WERI-Rb-1 (cell line): ENCODE measurements at regions not wholly inside any gene's neighbourhood (a gene's known extent, or its start where the extent isn't known, plus 50 kb on each side); places are given as distances from the start of the nearest gene placed in this dataset.
A peak's percentile ranks its signal among the peaks of the same experiment; 100 is the strongest.

ENCODE experiments used
- DNase-seq: peaks from one replicate; pipeline ENCODE4 v3.0.0-alpha.2; 2020
- H3K27ac ChIP-seq: fragments of 250-450 bp; sonication (Bioruptor Pico); 2 replicates; pipeline ENCODE4 v1.5.1; 2020; ENCODE audit warnings: mild to moderate bottlenecking, moderate library complexity
- H3K27me3 ChIP-seq: fragments of 250-450 bp; sonication (Bioruptor Pico); 2 replicates; pipeline ENCODE4 v1.5.1; 2021; ENCODE audit warnings: mild to moderate bottlenecking, low read depth, moderate library complexity; ENCODE audit not compliant: insufficient read depth, severe bottlenecking
- H3K36me3 ChIP-seq: fragments of 250-450 bp; sonication (Bioruptor Pico); 2 replicates; pipeline ENCODE4 v1.5.1; 2020; ENCODE audit warnings: mild to moderate bottlenecking, moderate library complexity
- H3K4me3 ChIP-seq: 2 replicates; pipeline ENCODE4 v1.5.1; 2011; ENCODE audit warnings: low read depth, mild to moderate bottlenecking, control low read depth, low read length
- H3K9me3 ChIP-seq: fragments of 250-450 bp; sonication (Bioruptor Pico); 2 replicates; pipeline ENCODE4 v1.5.1; 2021; ENCODE audit warnings: mild to moderate bottlenecking, moderate library complexity; ENCODE audit not compliant: severe bottlenecking
- TF ChIP-seq, protein P1 (sequence below): IDR thresholded peaks from 2 replicates; pipeline ENCODE4 v1.5.1; 2011; ENCODE audit warnings: low read depth, mild to moderate bottlenecking, control low read depth, inconsistent platforms, low read length

DNA sequence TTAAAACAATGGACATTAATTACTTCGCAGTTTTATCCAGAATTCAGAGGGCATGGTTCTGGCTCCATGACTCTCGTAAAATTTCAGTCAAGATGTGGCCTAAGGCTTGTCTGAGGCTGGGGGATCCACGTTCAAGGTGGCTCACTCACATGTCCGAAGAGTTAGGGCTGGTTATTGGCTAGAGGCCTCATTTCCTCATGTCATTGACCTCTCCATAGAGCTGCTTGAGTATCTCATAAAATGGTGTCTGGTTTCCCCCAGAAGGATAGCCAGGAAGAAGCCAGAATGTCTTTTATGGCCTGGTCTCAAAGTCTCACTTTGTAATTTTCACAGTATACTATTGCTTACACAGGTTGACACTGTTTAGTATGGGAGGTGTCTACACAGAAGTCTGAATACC lies 67.3 kb upstream of the DCBLD2 start:
- Histone ChIP-seq H3K27ac (no peak overlapping the region), H3K36me3 (no peaks in the 10 kb centered on the region), H3K4me3 (no peak overlapping the region), H3K27me3 (no peaks in the 10 kb centered on the region), H3K9me3 (no peaks in the 10 kb centered on the region)
- TF ChIP-seq, protein P1, sequence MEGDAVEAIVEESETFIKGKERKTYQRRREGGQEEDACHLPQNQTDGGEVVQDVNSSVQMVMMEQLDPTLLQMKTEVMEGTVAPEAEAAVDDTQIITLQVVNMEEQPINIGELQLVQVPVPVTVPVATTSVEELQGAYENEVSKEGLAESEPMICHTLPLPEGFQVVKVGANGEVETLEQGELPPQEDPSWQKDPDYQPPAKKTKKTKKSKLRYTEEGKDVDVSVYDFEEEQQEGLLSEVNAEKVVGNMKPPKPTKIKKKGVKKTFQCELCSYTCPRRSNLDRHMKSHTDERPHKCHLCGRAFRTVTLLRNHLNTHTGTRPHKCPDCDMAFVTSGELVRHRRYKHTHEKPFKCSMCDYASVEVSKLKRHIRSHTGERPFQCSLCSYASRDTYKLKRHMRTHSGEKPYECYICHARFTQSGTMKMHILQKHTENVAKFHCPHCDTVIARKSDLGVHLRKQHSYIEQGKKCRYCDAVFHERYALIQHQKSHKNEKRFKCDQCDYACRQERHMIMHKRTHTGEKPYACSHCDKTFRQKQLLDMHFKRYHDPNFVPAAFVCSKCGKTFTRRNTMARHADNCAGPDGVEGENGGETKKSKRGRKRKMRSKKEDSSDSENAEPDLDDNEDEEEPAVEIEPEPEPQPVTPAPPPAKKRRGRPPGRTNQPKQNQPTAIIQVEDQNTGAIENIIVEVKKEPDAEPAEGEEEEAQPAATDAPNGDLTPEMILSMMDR: no peak
- DNase-seq: no peak

DNA sequence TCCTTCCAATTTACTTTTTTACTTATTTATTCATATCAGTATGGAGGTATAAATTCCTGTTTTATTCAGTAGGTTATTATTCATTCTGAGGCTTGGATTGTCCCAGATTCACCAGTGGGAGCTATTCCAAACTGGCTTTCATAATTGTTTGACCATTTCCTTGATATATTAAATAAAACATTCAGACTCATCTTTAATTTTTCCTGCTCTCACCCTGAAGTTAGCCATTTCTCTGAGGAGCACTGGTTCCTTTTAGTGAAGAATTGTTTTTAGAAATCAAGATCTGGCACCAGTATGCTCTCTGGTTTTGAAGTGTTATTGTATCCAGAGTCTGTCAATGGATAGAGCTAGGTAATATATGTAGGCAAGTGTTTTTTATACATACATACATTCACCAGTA lies 66.9 kb upstream of the DCBLD2 start:
- no peak overlapping the region for H3K27ac ChIP-seq
- no peak overlapping the region for H3K4me3 ChIP-seq
- H3K9me3 ChIP-seq: no peaks in the 10 kb centered on the region
- DNase-seq: no peak
- H3K27me3 ChIP-seq: no peaks in the 10 kb centered on the region
- TF ChIP-seq, protein P1: no peak
- no peaks in the 10 kb centered on the region for H3K36me3 ChIP-seq

DNA sequence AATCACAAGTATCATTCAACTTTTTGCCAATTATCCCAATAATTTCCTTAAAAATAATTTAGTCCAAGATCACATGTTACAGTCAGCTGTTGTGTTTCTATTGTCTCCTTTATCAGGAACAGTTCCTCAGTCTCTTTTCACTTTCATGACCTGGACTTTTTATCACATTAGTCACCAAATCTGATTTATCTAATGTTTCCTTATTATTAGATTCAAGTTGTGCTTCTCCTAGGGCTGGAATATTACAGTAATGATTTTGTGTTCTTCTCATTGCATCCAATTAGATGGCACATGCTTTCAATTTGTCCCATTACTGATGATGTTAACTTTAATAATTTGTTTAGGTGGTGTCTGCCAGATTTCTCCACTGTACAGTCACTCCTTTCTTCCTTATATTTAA lies 66.3 kb upstream of the DCBLD2 start:
- H3K9me3 ChIP-seq: no peaks in the 10 kb centered on the region
- H3K4me3 ChIP-seq: no peak overlapping the region
- DNase-seq: no peak
- H3K27me3 ChIP-seq: no peaks in the 10 kb centered on the region
- TF ChIP-seq, protein P1: no peak
- no peaks in the 10 kb centered on the region for H3K36me3 ChIP-seq
- no peak overlapping the region for H3K27ac ChIP-seq

DNA sequence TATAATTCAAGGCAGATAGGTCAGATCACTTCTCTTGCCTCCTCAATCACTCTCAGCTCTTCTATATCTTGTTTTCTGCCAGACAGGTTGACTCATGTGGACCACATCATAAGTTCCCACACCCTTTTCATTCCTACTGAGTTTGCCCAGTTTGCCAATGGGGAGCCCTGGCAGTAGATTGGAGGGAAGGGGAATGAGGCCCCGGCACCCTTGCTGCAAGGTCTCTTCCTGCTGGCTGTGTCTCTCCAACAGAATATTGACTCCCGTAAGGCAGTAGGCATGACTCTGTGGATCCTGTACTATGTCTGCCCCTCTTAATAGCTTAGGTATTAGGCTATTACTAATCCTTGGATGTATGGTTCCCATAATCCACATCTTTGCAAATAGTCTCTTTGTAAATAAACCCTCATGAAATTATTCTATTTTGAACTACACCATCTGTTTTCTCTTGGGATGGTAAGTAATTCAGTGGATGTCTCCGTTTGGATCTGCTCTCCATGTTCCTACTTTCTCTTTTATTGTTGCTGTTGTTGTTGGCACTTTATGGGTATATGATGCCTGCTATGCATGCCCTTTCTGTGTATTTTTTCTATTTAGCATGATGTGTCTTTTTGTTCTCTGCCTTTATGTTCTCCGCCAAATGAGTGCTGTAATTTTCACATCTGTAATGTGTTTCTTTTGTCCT lies 65.5 kb upstream of the DCBLD2 start:
- TF ChIP-seq, protein P1: no peak
- Histone ChIP-seq H3K27ac (no peak overlapping the region), H3K9me3 (no peaks in the 10 kb centered on the region), H3K36me3 (no peaks in the 10 kb centered on the region), H3K4me3 (no peak overlapping the region), H3K27me3 (no peaks in the 10 kb centered on the region)
- DNase-seq: peak; percentile 6

DNA sequence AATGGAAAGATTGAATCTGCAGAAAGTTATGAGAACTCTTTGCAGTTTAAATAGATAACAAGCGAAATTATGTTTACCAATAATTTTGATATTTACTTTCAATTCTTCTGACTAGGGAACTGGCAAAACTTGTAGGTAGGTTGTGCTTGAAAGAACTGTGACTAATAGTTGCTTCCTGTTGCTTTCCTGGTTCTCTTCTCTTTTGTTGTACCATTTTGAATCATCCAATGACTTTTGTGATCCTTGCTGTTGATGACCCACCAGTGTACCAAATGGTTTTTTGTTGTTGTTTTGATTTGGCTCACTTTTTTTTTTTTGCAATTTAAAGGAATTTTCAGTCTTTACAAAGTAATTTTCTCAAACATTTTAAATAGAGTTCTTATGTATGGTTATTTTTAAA lies 64.9 kb upstream of the DCBLD2 start:
- TF ChIP-seq, protein P1: no peak
- Histone ChIP-seq H3K9me3 (no peaks in the 10 kb centered on the region), H3K27me3 (no peaks in the 10 kb centered on the region), H3K27ac (no peak overlapping the region), H3K36me3 (no peaks in the 10 kb centered on the region), H3K4me3 (no peak overlapping the region)
- no peak for DNase-seq

DNA sequence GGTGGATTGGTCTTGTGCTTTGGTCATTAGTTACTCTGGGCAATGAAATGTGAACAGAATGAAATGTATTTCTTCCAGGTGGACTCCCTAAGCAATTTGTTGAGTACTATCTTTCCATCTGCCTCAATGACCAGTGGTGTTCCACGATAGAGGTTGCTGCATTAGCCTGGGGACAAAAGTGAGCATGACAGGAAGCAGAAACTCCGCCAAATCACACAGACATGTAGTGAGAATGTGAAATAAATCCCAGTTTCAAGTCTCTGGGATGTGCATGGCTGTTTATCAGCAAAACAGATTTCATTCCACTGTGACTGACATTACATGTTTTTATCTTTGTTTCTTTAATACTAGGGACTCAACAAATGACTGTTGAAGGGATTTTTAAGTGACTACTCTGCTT lies 63.3 kb upstream of the DCBLD2 start:
- no peak overlapping the region for H3K4me3 ChIP-seq
- H3K27ac ChIP-seq: no peak overlapping the region
- TF ChIP-seq, protein P1: no peak
- DNase-seq: no peak
- H3K9me3 ChIP-seq: no peaks in the 10 kb centered on the region
- H3K27me3 ChIP-seq: no peaks in the 10 kb centered on the region
- no peaks in the 10 kb centered on the region for H3K36me3 ChIP-seq
